Hippocampal formation (tissue), 2 donors: ENCODE measurements at regions not wholly inside any gene's neighbourhood (a gene's known extent, or its start where the extent isn't known, plus 50 kb on each side); places are given as distances from the start of the nearest gene placed in this dataset.

Source experiments
- DNase-seq, 2 donors: peaks; one replicate each; lab custom pipeline; 2025; lab: John Stamatoyannopoulos, UW

GRCh38 chr22:49158741-49159564 is 668.7 kb downstream of the BRD1 start:
- DNase-seq, result no peak

- DNase-seq, result no peak
Measured at GRCh38 chr22:49157529-49158339, 669.9 kb downstream of the BRD1 start.

- no peak for DNase-seq
Measured at GRCh38 chr22:49156662-49157285, 670.9 kb downstream of the BRD1 start.

GRCh38 chr22:49155770-49156580 is 671.7 kb downstream of the BRD1 start:
- no peak for DNase-seq

DNA sequence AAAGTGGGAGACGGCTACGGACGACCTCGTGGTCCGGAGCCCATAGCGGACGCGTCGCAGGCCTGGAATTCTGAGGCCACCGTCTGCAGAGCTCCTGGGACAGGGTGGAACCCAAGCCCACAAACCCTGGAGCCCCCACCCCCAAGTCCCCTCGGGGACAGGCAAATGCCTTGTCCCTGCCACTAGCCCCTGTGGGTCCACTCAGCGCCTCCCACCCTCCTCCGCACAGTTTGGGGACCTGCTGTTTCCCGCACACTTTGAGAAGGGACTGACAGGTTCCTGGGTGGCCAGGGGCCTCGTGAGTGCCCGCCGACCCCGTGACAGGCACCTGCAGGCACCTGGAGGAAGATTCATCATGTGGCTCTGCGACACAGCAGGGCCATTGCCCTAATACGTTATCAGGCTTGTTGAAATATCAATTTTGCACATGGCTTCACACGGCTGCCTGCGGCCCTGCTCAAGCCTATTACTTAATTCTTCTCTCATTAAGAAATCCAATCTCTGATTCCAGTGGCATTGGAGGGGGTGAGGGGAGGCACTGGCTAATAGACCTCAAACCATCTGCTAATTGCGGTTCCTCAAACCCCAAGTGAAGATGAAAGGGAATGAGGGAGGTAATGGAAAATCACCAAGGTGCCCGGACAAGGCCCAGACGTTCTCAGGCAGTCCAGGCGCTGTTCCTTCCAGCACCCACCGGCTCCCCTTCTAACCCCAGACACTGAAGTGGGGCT is 672.5 kb downstream of the BRD1 start:
- DNase-seq, result no peak

- no peak for DNase-seq
Measured at GRCh38 chr22:49154433-49154832, 673.2 kb downstream of the BRD1 start.

- DNase-seq, result no peak
Measured at GRCh38 chr22:49153921-49154320, 673.8 kb downstream of the BRD1 start.

- no peak for DNase-seq
Measured at GRCh38 chr22:49152939-49153770, 674.5 kb downstream of the BRD1 start.

DNA sequence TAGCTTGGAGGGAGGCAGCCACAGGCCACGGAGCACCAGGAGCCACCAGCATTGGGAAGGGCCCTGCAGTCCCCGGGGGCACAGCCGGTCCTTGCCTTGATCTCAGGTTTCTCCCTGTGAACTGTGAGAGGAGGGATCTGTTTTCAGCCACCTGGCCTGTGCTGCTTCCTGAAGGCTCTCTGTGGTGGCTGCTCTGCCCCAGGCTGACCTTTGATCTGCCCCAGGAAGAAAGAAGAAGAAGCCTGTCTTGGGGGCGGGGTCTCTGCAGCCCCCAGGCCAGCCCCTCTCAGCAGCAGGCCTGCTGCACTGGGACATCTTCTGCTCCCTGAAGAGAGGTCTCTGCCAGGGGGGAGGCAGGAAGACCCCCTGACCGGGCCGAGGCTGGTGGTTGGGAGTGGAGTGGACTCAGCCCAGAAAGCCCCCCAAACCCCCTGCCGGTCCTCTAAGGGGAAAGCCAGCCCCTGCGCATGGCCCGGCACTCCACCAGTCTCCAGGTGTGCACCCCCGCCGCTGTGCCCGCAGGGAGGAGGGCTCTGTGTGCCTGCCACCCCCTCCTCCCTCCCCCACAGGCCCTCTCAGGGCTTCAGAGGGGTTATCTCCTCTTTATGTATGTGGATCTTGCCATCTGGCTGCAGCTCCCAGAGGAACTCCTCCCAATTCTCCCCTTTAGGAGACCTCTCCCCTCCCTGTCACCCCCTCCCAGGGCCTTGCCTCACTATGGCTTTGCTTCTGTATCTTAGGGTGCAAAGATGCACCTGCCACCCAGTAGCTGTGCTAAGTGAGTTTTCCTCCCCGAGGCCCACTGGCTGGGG is 675.3 kb downstream of the BRD1 start:
- DNase-seq, result no peak

- no peak for DNase-seq
Measured at GRCh38 chr22:49151256-49152126, 676.2 kb downstream of the BRD1 start.

DNA sequence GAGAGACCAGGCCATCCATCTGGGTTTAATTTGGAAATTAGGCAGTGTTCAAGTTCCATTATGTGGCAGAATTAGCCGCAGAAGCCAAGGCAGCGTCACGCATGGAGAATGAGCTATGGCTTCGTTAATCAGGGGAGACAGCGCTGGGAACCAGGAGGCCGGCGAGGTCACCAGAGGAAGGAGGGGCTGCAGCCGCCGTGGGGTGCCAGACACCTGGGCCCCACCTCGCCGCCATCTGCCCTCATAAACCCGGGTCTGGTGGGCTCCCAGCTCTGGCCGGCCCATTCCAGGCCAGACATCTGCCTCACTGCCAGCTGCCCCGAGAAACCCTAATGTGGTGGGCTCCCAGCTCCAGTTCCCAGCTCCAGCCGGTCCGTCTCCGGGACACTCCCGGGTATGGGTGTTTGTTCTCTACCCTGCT is 676.9 kb downstream of the BRD1 start:
- no peak for DNase-seq

- no peak for DNase-seq
Measured at GRCh38 chr22:49149721-49150608, 677.7 kb downstream of the BRD1 start.

GRCh38 chr22:49148895-49149418 is 678.7 kb downstream of the BRD1 start:
- DNase-seq, result no peak

DNA sequence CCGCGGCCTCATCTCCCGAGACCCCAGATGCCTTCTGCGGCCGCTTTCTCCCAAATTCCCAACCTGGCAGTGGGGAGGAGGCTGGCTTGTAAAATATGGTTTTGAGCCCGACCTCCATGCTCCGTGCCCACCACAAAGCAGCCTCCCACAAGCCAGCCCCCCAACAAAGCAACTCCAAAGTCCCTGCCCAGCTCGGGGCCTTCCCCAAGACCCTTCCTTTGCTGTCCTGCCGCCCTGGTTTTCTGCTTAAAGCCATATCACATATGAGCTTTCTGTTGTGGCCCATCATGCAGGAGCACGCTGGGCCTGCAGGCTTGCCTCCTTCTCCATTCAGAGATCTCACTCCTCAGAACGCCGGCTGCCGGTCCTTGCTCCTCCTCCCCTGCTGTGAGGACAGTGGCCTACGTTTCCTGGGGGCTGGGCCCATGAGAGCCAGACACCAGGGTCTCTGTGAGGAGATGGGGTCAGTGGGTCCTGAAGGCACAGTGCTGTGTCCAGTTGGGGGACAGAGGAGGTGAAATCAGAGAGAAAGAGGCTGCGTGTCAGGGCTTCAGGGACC is 680.0 kb downstream of the BRD1 start:
- DNase-seq, result no peak

- DNase-seq, result no peak
Measured at GRCh38 chr22:49147171-49147570, 680.5 kb downstream of the BRD1 start.

DNA sequence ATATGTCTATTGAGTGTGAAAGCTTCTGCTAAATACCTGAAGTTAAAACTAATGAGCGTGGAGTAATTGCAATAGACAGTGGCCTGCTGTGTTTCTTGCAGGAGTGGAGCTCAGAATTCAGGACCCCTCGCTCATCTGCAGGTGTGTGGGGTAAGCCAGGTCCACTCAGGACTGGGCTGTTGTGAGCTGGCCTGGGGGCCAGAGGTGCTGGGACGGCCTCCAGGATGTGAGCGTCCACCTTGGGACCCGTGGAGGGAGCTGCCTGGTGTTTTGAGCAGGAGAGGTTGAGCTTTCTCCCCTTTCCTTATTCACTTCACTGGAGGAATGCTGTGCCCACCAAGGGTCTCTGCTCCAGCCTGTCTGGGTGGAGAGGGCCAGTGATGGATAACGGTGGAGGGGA is 681.2 kb downstream of the BRD1 start:
- DNase-seq, result no peak

DNA sequence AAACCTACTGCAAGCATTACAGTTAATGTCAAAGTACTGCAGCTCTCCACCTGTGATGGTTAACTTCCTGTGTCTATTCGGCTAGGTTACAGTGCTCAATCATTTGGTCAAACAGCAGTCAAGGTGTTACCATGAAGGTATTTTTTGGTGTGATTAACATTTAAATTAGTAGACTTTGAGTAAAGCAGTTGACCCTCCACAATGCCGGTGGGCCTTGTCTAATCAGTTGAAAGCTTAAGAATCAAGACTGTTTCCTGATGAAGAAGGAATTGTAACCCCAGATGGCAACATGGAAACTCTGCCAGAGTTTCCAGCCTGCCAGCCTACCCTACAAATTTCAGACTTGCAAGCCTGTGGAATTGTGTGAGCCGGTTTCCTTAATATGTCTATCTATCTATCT is 683.9 kb downstream of the BRD1 start:
- no peak for DNase-seq
